DND-41 (cell line): ENCODE measurements at regions not wholly inside any gene's neighbourhood (a gene's known extent, or its start where the extent isn't known, plus 50 kb on each side); places are given as distances from the start of the nearest gene placed in this dataset.

Source experiments
- CTCF ChIP-seq: IDR thresholded peaks from 2 replicates; pipeline ENCODE4 v1.5.1; 2012; ENCODE audit warnings: borderline replicate concordance, low read length, moderate library complexity, mild to moderate bottlenecking; ENCODE audit not compliant: poor library complexity, severe bottlenecking; ENCODE audit errors: extremely low read depth
- EZH2 ChIP-seq: IDR thresholded peaks from 3 replicates; pipeline ENCODE4 v1.6.1; 2012; ENCODE audit warnings: borderline replicate concordance, low read depth, mild to moderate bottlenecking, moderate library complexity, low read length, inconsistent platforms; ENCODE audit not compliant: severe bottlenecking

GRCh38 chr20:60170116-60170515, 211.9 kb downstream of the CDH26 start:
- TF ChIP-seq CTCF (no peak), EZH2 (no peak)
